ENCODE measurements at regions not wholly inside any gene's neighbourhood (a gene's known extent, or its start where the extent isn't known, plus 50 kb on each side); places are given as distances from the start of the nearest gene placed in this dataset.
"Not testable (repeated sequence)": the region's sequence is repeated elsewhere in the genome, so short reads cannot be mapped to it uniquely, and the experiment has no call there.

- H3K36me3 Mint-ChIP-seq (ENCODE audit: insufficient read depth); H3K9me3 Mint-ChIP-seq; H3K4me1 Mint-ChIP-seq (ENCODE audit: low read depth in 2 of 2): not testable (repeated sequence)
Observed at GRCh38 chr5:70585996-70586395, 170.8 kb downstream of the GTF2H2C_2 start.

More at GRCh38 chr5:70585996-70586395, 170.8 kb downstream of the GTF2H2C_2 start:
- not testable (repeated sequence) for H3K4me3 Mint-ChIP-seq; H3K27ac Mint-ChIP-seq; H3K27me3 Mint-ChIP-seq; ATAC-seq (replicated peaks)
- DNase-seq: peak in 1 of 3 experiments; percentile 18
